Activated naive CD8-positive, alpha-beta T cell treated with anti-CD3 and anti-CD28 coated beads, Interleukin-2, amount 50 U/mL, for 16 hours (primary cell): ENCODE measurements at regions not wholly inside any gene's neighbourhood (a gene's known extent, or its start where the extent isn't known, plus 50 kb on each side); places are given as distances from the start of the nearest gene placed in this dataset.
"Not testable (repeated sequence)": the region's sequence is repeated elsewhere in the genome, so short reads cannot be mapped to it uniquely, and the experiment has no call there.

Experiments used
- DNase-seq: peaks from one replicate; pipeline ENCODE4 v3.0.0-alpha.2; 2020; ENCODE audit warnings: low read depth, low spot score

DNA sequence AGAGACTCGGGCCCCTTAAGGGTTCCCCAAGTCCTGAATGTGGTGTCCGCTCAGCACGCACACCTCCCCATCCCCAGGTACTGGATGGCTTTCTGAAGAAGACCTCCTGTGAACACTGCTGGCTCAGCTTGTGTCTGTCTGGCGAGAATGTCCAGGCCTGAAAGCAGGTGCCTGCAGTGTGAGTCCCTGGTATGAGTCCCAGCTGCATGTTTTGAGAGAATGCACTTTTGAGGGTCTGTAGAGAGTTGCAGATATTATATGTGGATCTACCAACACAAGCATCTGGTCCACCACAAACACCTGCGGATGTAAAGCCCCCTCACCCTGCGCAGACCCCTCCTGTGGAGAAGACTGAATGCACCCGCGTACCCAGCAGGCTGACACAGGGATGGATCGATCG lies 1308.9 kb downstream of the TBC1D22A start:
- DNase-seq, result no peak

DNA sequence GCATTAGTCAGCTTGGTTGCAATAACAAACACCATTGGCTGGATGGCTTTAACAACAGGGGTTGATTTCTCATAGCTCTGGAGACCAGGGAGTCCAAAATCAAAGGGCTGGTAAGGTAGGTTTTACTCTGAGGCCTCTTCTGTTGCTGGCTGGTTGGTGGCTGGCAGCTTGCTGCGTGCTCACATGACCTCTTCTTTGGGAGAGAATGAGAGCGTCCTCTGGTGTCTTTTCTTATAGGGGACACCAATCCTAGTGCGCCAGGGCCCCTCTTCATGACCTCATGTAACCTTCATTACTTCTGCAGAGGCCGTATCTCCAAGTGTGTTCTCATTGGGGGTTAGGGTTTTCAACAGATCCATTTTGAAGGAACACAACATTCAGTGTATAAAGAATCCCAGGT lies 1308.3 kb downstream of the TBC1D22A start:
- no peak for DNase-seq

DNA sequence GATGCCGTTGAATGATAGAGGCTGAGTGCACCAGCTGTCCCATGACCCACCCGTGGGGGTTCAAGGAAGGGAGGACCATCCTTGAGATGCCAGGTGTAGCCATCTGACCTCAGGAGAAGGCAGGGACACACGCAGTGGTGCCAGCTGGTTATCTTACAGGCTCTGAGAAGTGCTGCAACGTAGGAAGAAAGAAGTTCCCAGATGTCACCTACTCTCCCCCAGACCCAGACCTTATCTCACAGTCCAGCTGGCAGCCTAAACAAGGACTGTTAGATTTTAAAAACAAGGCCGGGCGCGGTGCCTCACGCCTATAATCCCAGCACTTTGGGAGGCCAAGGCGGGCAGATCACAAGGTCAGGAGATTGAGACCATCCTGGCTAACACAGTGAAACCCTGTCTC lies 1307.6 kb downstream of the TBC1D22A start:
- no peak for DNase-seq

DNA sequence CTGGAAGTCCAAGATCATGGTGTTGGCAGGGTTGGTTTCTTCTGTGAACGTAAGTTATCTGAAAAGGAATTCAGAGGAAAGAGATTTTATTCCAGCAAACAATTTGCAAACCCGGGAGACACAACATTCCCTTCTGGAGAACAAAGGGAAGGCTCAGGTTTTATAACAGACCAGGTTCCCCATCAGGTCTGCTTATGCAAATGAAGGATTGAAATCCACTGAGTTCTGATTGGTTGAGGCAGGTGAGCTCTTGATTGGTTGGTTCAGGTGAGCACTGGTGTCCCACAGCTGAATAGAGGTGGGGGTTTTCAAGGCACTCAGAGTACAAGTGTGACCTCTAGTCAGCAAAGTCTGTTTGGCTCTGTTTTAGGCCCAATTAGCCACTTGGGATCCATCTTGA lies 1306.8 kb downstream of the TBC1D22A start:
- no peak for DNase-seq

DNA sequence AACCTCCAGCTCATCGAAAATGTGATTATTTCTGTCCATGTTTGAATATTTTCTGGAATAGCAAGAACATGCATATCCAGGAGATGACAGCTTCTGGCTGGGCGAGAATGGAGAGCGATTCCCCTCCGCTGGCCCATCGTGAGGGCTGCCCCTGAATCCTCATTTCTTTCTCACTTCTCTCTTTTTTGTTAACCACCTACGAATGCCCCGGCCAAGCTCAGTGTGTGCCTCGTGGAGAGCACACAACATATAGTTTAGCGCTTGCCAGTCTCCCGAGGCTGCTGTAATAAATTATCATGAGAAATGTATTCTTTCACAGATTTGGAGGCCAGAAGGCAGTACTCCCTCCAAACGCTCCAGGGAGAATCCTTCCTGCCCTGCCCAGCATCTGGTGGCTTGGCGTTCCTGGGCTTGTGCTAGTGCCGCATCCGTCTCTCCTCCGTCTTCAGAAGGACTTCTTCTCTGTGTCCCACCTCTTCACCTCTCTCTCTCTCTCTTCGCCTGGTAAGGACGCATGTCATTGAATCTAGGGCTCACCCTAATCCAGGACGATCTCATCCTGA lies 1306.0 kb downstream of the TBC1D22A start:
- DNase-seq, result no peak

GRCh38 chr22:48065892-48066291 lies 1303.4 kb downstream of the TBC1D22A start:
- DNase-seq, result no peak

GRCh38 chr22:48061726-48062125 lies 1299.3 kb downstream of the TBC1D22A start:
- no peak for DNase-seq

- no peak for DNase-seq
Measured at GRCh38 chr22:48060266-48060665, 1297.8 kb downstream of the TBC1D22A start.

DNA sequence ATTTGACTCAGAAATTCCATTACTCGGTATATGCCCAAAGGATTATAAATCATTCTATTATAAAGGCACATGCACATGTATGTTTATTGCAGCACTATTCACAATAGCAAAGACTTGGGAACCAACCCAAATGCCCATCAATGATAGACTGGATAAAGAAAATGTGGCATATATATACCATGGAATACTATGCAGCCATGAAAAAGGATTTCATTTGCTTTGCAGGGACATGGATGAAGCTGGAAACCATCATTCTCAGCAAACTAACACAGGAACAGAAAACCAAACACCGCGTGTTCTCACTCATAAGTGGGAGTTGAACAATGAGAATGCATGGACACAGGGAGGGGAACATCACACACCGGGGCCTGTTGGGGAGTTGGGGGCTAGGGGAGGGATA lies 1297.1 kb downstream of the TBC1D22A start:
- not testable (repeated sequence) for DNase-seq

- no peak for DNase-seq
Measured at GRCh38 chr22:48057116-48057835, 1294.8 kb downstream of the TBC1D22A start.

- no peak for DNase-seq
Measured at GRCh38 chr22:48055827-48056226, 1293.4 kb downstream of the TBC1D22A start.

DNA sequence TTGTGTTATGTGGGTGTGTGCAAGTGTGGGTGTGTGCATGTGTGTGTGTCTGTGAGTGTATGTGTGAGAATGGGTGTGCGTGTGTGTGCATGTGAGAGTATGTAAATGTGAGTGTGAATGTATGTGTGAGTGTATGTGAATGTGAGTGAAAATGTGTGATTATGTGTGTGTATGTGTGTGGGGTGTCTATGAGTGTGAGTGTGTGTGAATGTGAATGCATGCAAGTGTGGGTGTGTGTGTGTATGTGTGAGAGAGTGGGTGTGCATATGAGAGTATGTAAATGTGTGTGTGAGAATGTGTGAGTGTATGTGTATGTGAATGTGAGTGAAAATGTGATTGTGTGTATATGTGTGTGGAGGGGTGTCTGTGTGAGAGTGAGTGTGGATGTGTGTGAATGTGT lies 1292.7 kb downstream of the TBC1D22A start:
- no peak for DNase-seq

DNA sequence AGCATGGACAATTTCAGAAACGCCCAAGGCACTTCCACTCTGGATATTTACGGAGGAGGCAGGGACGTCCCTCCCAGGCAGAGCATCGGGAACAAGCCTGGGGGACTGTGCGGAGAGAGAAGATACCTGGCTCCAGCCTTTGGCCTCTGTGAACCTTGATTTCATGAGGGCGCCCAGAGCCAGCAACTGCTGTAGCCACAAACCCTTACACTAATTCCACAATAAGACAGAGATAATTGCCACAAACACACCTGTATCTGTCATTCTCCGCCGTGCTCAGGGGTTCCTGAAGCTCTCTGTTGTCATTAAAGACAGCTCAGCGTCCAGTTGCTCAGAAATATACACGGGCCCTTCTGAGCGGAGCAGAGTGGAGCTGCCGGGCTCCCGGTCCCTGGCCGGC lies 1292.1 kb downstream of the TBC1D22A start:
- no peak for DNase-seq

DNA sequence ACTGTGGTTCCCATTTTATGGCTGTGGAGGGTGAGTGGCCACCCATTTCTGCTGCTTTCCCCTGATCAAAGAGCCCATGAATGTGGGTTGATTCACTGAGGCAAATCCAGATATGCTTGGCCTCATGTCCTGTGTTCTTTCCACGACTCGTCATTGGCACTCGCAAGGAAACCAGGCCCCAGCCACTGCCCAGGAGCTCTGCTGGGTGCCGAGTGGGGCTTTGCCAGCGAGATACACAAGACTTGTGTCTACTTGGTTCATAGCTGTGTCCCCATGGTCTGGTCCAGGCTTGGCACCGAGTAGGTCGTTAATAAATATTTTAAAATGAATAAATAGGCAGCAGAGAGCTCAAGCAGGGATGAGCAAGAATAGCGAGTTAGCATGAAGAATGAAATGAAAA lies 1291.5 kb downstream of the TBC1D22A start:
- no peak for DNase-seq

DNA sequence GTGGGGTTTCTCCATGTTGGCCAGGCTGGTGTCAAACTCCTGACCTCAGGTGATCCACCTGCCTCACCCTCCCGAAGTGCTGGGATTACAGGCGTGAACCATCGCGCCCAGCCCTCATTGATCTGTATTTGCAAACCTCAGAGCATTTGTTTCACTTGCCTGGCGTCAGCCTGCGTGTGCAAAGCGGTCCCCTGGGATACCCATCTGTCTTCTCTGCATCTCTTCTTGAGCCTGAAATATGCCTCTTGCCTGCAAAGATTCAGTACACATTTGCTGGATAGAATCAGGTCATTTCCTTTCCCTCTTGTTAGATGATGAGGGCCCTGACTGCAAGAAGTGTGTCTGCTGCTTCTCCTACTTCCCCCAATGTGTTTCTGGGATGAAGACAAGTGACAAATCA lies 1291.0 kb downstream of the TBC1D22A start:
- DNase-seq, result no peak

DNA sequence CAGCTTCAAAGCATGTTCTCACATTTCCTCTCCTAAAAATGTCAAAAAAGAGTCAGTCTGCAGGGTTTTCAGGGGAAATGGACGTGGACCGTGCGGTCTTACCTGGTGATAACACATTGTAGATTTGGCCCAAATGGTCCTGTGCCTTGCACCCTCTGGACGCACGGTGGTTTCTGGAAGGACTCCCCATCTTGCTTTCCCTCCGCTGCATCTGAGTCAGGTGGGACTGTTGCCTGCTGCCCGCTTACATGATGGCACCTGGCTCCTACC lies 1290.1 kb downstream of the TBC1D22A start:
- no peak for DNase-seq

DNA sequence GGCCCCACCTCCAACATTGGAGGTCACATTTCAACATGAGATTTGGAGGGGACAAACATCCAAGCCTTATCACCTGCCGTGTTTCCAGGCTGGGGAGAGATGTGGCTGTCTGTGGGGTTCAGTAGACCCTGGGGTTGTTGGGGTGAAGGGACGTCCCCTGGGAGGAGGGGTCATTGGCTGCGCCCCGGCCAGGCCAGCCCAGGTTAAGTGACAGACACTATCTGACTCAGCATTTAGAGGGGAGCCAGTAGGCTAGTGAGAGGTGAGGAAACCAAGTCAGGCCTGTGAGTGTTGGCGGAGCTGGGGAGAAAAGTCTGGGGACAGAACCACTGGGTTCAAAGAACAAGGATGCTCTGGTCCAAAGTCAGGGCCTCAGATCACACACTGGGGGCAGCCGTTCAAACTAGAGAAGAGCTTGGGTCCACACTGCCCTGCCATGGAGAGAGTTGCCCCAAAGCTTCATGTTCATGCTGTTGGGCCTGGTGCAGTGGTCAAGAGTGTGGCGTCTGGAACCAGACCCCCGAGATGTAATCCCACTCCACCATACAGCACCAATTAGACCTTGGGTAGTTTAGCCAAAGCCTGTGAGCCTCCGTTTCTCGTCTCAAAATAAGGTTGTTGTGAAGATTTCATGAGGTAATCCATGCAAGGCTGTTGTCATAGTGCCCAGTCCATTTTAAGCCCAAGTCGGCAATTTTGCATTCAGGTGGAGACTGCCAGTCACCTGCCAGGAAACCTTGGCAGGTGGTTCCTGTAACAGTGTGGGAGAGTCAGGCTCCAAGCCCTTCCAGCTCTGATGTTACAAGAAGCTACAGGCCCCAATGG lies 1289.6 kb downstream of the TBC1D22A start:
- DNase-seq, result no peak

DNA sequence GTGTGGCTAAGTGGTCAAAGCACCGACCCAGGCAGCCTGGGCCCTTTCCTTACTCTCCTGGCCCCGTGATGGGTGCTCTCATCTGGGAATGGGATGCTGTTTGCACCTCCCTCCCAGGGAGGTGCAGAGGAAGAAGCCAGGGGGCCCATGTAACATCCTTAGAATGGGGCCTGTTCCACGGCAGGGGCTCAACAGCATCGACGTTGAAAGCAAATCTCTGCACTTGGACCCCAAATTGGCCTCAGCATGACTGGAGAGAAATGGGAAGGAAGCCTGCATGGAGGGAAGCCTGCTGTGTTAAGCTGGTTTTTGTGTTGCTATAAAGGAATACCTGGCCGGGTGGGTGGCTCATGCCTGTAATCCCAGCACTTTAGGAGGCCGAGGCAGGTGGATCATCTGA lies 1288.4 kb downstream of the TBC1D22A start:
- no peak for DNase-seq

GRCh38 chr22:48049116-48049515 lies 1286.7 kb downstream of the TBC1D22A start:
- DNase-seq, result no peak

DNA sequence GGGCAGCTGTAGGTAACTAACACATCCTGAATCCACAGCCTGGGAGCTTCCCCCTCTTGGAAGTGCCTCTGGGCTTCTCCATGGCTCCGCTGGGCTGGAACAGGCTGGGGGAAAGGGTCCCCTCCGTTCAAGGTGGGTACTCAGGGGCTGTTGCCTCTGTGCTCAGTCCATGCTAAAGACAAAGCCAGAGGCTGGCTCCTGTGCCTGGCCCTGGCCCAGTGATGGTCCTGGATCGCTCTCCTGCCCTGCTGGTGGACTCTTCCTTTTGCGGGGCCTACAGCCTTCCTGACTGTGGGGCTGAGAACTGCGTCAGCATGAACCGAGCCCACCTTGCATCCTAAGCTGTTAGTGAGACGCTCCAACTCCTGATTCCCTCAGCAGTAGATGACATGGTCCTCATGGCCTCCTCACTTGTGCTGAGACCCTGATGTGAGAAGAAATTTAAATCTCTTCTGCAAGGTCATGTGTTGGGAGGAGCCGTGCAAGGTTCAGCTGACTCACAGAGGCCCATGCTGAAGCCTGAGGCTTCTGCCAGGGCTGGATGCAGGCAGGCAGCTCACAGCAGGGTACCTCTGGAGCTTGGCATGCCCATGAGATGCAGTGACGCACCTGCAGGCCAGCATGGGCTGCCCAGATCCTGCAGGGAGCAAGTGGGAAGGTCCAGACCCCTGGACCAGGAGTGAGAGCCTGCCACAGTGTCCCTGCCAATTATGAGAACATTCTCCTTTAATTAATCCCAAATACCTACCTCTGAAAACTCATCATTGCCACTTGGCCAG lies 1285.5 kb downstream of the TBC1D22A start:
- no peak for DNase-seq

- DNase-seq, result no peak
Measured at GRCh38 chr22:48045369-48045768, 1282.9 kb downstream of the TBC1D22A start.

DNA sequence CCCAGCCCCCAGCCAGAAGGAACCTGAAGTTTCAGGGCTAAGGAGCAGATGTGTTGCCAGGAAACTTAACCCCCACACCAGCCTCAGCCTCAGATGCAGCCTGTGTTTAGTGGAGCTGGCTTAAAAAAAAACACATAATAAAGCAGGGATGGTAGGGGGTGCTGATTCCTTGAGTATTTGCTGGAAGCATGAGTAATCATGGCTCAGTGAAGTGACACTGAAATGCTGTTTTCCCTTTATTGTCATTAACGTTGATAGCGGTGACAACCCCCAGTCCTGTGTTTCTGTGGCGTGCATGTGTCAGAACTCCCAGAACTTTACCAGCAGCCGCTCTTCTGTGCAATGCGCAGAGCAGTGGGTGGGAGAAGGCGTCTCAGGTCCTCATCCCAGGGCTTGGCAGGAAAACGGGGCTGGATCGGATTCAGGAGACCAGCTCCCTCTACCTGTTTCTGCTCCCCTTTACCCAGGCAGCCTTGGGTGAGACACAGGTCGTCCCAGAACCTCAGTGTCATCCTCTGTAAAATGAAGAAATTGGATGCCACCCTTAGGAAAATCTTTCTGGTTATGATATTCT lies 1282.1 kb downstream of the TBC1D22A start:
- DNase-seq, result no peak
